NCI-H2196 treated with DMSO at 0.1 percent for 48 hours (cell line): ENCODE measurements at regions not wholly inside any gene's neighbourhood (a gene's known extent, or its start where the extent isn't known, plus 50 kb on each side); places are given as distances from the start of the nearest gene placed in this dataset.

Experiments used
- DNase-seq: peaks from one replicate; lab custom pipeline; 2025; ENCODE audit not compliant: unreplicated experiment; lab: John Stamatoyannopoulos, UW

- DNase-seq: no peak
These were observed 88.5 kb upstream of the FZD10 start for GRCh38 chr12:130073721-130074120.

- DNase-seq: no peak
These were observed 87.4 kb upstream of the FZD10 start for GRCh38 chr12:130074661-130075406.

GRCh38 chr12:130075497-130076076 lies 86.7 kb upstream of the FZD10 start:
- no peak for DNase-seq

- DNase-seq: no peak
These were observed 86.1 kb upstream of the FZD10 start for GRCh38 chr12:130076126-130076525.

GRCh38 chr12:130076752-130077151 lies 85.5 kb upstream of the FZD10 start:
- DNase-seq: no peak

- no peak for DNase-seq
These were observed 83.4 kb upstream of the FZD10 start for GRCh38 chr12:130078852-130079251.

- DNase-seq: no peak
These were observed 83.0 kb upstream of the FZD10 start for GRCh38 chr12:130079279-130079678.

GRCh38 chr12:130080205-130080604 lies 82.1 kb upstream of the FZD10 start:
- DNase-seq: no peak

GRCh38 chr12:130081117-130081805 lies 81.0 kb upstream of the FZD10 start:
- no peak for DNase-seq

GRCh38 chr12:130083002-130083401 lies 79.3 kb upstream of the FZD10 start:
- DNase-seq: no peak

GRCh38 chr12:130083734-130084133 lies 78.5 kb upstream of the FZD10 start:
- DNase-seq: no peak

- no peak for DNase-seq
These were observed 77.9 kb upstream of the FZD10 start for GRCh38 chr12:130084359-130084758.

- DNase-seq: no peak
These were observed 76.0 kb upstream of the FZD10 start for GRCh38 chr12:130086248-130086647.

- no peak for DNase-seq
These were observed 75.5 kb upstream of the FZD10 start for GRCh38 chr12:130086797-130087196.

- DNase-seq: no peak
These were observed 75.0 kb upstream of the FZD10 start for GRCh38 chr12:130087222-130087621.

GRCh38 chr12:130088504-130088903 lies 73.8 kb upstream of the FZD10 start:
- DNase-seq: no peak

- no peak for DNase-seq
These were observed 71.7 kb upstream of the FZD10 start for GRCh38 chr12:130090542-130090941.

GRCh38 chr12:130093380-130093779 lies 68.9 kb upstream of the FZD10 start:
- DNase-seq: no peak

GRCh38 chr12:130097342-130097741 lies 64.9 kb upstream of the FZD10 start:
- no peak for DNase-seq

GRCh38 chr12:130097798-130098255 lies 64.4 kb upstream of the FZD10 start:
- DNase-seq: no peak

- DNase-seq: no peak
These were observed 63.8 kb upstream of the FZD10 start for GRCh38 chr12:130098301-130099005.
